ENCODE measurements at regions not wholly inside any gene's neighbourhood (a gene's known extent, or its start where the extent isn't known, plus 50 kb on each side); places are given as distances from the start of the nearest gene placed in this dataset.

GRCh38 chr5:159481751-159482150, 151.5 kb upstream of the IL12B start:
- Histone ChIP-seq H3K4me3 (replicated peaks; ENCODE audit: insufficient read depth, low read length) (no peak overlapping the region), H3K27ac (replicated peaks) (no peak overlapping the region), H3K27me3 (ENCODE audit: insufficient read depth, poor library complexity, severe bottlenecking) (no peaks in the 10 kb centered on the region)
- TF ChIP-seq CTCF (IDR thresholded peaks at IDR 0.05; ENCODE audit: insufficient read depth, low read length) = no peak
- TF ChIP-seq REST (IDR thresholded peaks at IDR 0.05; ENCODE audit: insufficient replicate concordance, low read depth) = no peak
- TF ChIP-seq SPI1 (IDR thresholded peaks at IDR 0.05; ENCODE audit: borderline replicate concordance, low read depth) = no peak
- TF ChIP-seq GABPA (IDR thresholded peaks at IDR 0.05; ENCODE audit: low read depth) = no peak
- no peak for DNase-seq (ENCODE audit: low read depth in 1 of 2, low spot score in 1 of 2)

GRCh38 chr5:159486836-159487235, 156.5 kb upstream of the IL12B start:
- TF ChIP-seq SPI1 (IDR thresholded peaks at IDR 0.05; ENCODE audit: borderline replicate concordance, low read depth) = no peak
- TF ChIP-seq CTCF (IDR thresholded peaks at IDR 0.05; ENCODE audit: insufficient read depth, low read length) = no peak
- TF ChIP-seq REST (IDR thresholded peaks at IDR 0.05; ENCODE audit: insufficient replicate concordance, low read depth) = no peak
- no peak for TF ChIP-seq GABPA (IDR thresholded peaks at IDR 0.05; ENCODE audit: low read depth)
- no peak for TF ChIP-seq POLR2AphosphoS5 (IDR thresholded peaks at IDR 0.05; ENCODE audit: low read depth)
- H3K4me3 ChIP-seq (replicated peaks; ENCODE audit: insufficient read depth, low read length) = no peak overlapping the region
- no peak for DNase-seq (ENCODE audit: low read depth in 1 of 2, low spot score in 1 of 2)
- H3K27ac ChIP-seq (replicated peaks) = no peak overlapping the region
- H3K27me3 ChIP-seq (ENCODE audit: insufficient read depth, poor library complexity, severe bottlenecking) = no peaks in the 10 kb centered on the region

GRCh38 chr5:159488516-159488915, 158.2 kb upstream of the IL12B start:
- no peak for DNase-seq (ENCODE audit: low read depth in 1 of 2, low spot score in 1 of 2)
- H3K27ac ChIP-seq (replicated peaks) = no peak overlapping the region
- H3K4me3 ChIP-seq (replicated peaks; ENCODE audit: insufficient read depth, low read length) = no peak overlapping the region
- H3K27me3 ChIP-seq (ENCODE audit: insufficient read depth, poor library complexity, severe bottlenecking) = no peaks in the 10 kb centered on the region
- TF ChIP-seq POLR2AphosphoS5 (IDR thresholded peaks at IDR 0.05; ENCODE audit: low read depth) = no peak
- no peak for TF ChIP-seq GABPA (IDR thresholded peaks at IDR 0.05; ENCODE audit: low read depth)
- no peak for TF ChIP-seq SPI1 (IDR thresholded peaks at IDR 0.05; ENCODE audit: borderline replicate concordance, low read depth)
- no peak for TF ChIP-seq REST (IDR thresholded peaks at IDR 0.05; ENCODE audit: insufficient replicate concordance, low read depth)
- no peak for TF ChIP-seq CTCF (IDR thresholded peaks at IDR 0.05; ENCODE audit: insufficient read depth, low read length)
